Neuronal stem cell (in vitro differentiated cells): ENCODE measurements at regions not wholly inside any gene's neighbourhood (a gene's known extent, or its start where the extent isn't known, plus 50 kb on each side); places are given as distances from the start of the nearest gene placed in this dataset.

Source experiments
- DNase-seq: peaks from one replicate; pipeline ENCODE4 v3.0.0-alpha.2; 2013; ENCODE audit warnings: low spot score
- H2AFZ ChIP-seq: one replicate; pipeline ENCODE4 v1.6.1; 2013; ENCODE audit warnings: mild to moderate bottlenecking, low read length, inconsistent platforms
- H2AK5ac ChIP-seq: 2 replicates; pipeline ENCODE4 v1.6.1; 2013; ENCODE audit warnings: low read depth, mild to moderate bottlenecking, inconsistent platforms, low read length, moderate library complexity, mixed read lengths
- H2BK120ac ChIP-seq: 2 replicates; pipeline ENCODE4 v1.6.1; 2013; ENCODE audit warnings: low read depth, mild to moderate bottlenecking, inconsistent platforms, low read length, moderate library complexity, mixed read lengths
- H2BK12ac ChIP-seq: one replicate; pipeline ENCODE4 v1.6.1; 2013; ENCODE audit warnings: low read length, inconsistent platforms
- H2BK15ac ChIP-seq: 2 replicates; pipeline ENCODE4 v1.6.1; 2013; ENCODE audit warnings: mild to moderate bottlenecking, low read length, inconsistent platforms, mixed read lengths
- H2BK5ac ChIP-seq: one replicate; pipeline ENCODE4 v1.6.1; 2013; ENCODE audit warnings: inconsistent platforms, mild to moderate bottlenecking, low read length, moderate library complexity
- H3K14ac ChIP-seq: one replicate; pipeline ENCODE4 v1.6.1; 2013; ENCODE audit warnings: low read length, inconsistent platforms
- H3K18ac ChIP-seq: 2 replicates; pipeline ENCODE4 v1.6.1; 2013; ENCODE audit warnings: low read length, inconsistent platforms
- H3K23ac ChIP-seq: 2 replicates; pipeline ENCODE4 v1.6.1; 2013; ENCODE audit warnings: low read depth, mild to moderate bottlenecking, mixed read lengths, low read length, inconsistent platforms; ENCODE audit not compliant: poor library complexity
- H3K27ac ChIP-seq: replicated peaks from 3 replicates; pipeline ENCODE4 v1.5.1; 2013; ENCODE audit warnings: low read length, inconsistent platforms
- H3K27me3 ChIP-seq, 3 experiments: 2 replicates each; pipeline ENCODE4 v1.6.1; 2013; ENCODE audit warnings: low read length in 3 of 3, mild to moderate bottlenecking in 2 of 3, inconsistent platforms in 1 of 3, low read depth in 1 of 3, mixed read lengths in 1 of 3, moderate library complexity in 1 of 3; ENCODE audit not compliant: control insufficient read depth in 3 of 3, insufficient read depth in 3 of 3
- H3K36me3 ChIP-seq, 2 donors: replicated peaks in 1 of 2; 2 replicates each; pipeline ENCODE4 v1.6.1; 2013; ENCODE audit warnings: low read length in 2 of 2; ENCODE audit not compliant: control insufficient read depth in 2 of 2, insufficient read depth in 2 of 2
- H3K4ac ChIP-seq: 2 replicates; pipeline ENCODE4 v1.6.1; 2013; ENCODE audit warnings: inconsistent platforms, mild to moderate bottlenecking, low read length, moderate library complexity
- H3K4me1 ChIP-seq, 2 donors: 1 replicate in 1 of 2; 2 replicates in 1 of 2; pipeline ENCODE4 v1.6.1; 2013; ENCODE audit warnings: low read length in 2 of 2, low read depth in 1 of 2; ENCODE audit not compliant: control insufficient read depth in 2 of 2, insufficient read depth in 1 of 2
- H3K4me2 ChIP-seq: one replicate; pipeline ENCODE4 v1.6.1; 2013; ENCODE audit warnings: mild to moderate bottlenecking, low read length, inconsistent platforms; ENCODE audit not compliant: insufficient read depth, poor library complexity, severe bottlenecking
- H3K4me3 ChIP-seq, 2 donors: 2 replicates each; pipeline ENCODE4 v1.5.1; 2013; ENCODE audit warnings: low read length in 2 of 2, mild to moderate bottlenecking in 2 of 2, inconsistent platforms in 1 of 2, moderate library complexity in 1 of 2
- H3K79me1 ChIP-seq: one replicate; pipeline ENCODE4 v1.6.1; 2013; ENCODE audit warnings: low read depth, mild to moderate bottlenecking, inconsistent platforms, low read length, moderate library complexity
- H3K9ac ChIP-seq: one replicate; pipeline ENCODE4 v1.6.1; 2013; ENCODE audit warnings: mild to moderate bottlenecking, low read depth, low read length, inconsistent platforms; ENCODE audit not compliant: poor library complexity
- H3K9me3 ChIP-seq, 2 donors: replicated peaks in 1 of 2; 2 replicates each; pipeline versions ENCODE3 to v1.6.1; 2013; ENCODE audit warnings: low read length in 2 of 2, mild to moderate bottlenecking in 2 of 2, inconsistent platforms in 1 of 2, low read depth in 1 of 2, mixed read lengths in 1 of 2, moderate library complexity in 1 of 2; ENCODE audit not compliant: control insufficient read depth in 2 of 2, insufficient read depth in 1 of 2
- H4K8ac ChIP-seq: one replicate; pipeline ENCODE4 v1.6.1; 2013; ENCODE audit warnings: low read depth, mild to moderate bottlenecking, inconsistent platforms, low read length, moderate library complexity
- H4K91ac ChIP-seq: one replicate; pipeline ENCODE4 v1.6.1; 2013; ENCODE audit warnings: low read length, low read depth, mild to moderate bottlenecking, inconsistent platforms; ENCODE audit not compliant: poor library complexity
- WGBS, 2 donors: extraction: QIAGEN DNeasy Blood & Tissue Kit; methylation state at CpG; one replicate each; pipeline ENCODE4 v1.1.7; 2013; ENCODE audit warnings: missing lambda C conversion rate in 2 of 2, mixed read lengths in 1 of 2; ENCODE audit not compliant: insufficient read length in 2 of 2, insufficient replicate concordance in 1 of 2; ENCODE audit errors: extremely low coverage in 2 of 2; 5-methylcytosine and 5-hydroxymethylcytosine counted together

DNA sequence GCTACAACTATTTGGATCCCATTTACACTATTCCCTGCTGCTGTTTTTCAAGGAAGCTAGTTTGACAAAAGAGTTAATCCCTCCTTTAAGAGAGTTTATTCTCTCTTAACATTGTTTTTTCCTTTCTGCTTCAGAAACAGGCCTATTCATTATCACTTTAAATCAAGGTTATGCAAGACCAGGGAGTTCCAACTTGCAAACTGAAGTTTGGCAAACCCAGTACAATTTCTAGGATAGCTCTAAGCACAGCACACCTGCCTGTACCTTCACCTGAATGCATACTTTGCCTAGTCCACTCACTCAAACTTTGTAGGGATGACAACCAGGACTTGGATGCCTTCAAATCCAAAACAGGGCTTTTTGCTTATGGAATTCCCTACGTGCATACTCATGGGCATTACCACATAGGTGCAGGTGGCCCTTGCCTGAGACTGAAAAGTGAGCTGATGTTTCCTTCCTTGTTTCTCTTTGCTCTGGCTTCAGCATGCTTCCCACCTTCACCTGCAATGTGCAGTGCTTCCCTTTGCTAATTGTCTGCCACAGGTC is 193.8 kb upstream of the MMADHC start:
- H2BK5ac ChIP-seq = no peak overlapping the region
- H2AK5ac ChIP-seq = no peak overlapping the region
- no peak overlapping the region for H4K8ac ChIP-seq
- H2BK12ac ChIP-seq = no peak overlapping the region
- no peak overlapping the region for H2AFZ ChIP-seq
- H3K23ac ChIP-seq = no peak overlapping the region
- H3K27ac ChIP-seq = no peak overlapping the region
- peaks cover 0 to 3% of the 10 kb centered on the region in 2 donors for H3K4me1 ChIP-seq
- no peak for DNase-seq
- no peak overlapping the region for H3K4ac ChIP-seq
- no peak overlapping the region for H3K4me2 ChIP-seq
- no CpG with 5 or more reads among the region's 1 CpG for WGBS, 2 donors
- H4K91ac ChIP-seq = no peak overlapping the region
- no peak overlapping the region for H3K4me3 ChIP-seq
- H2BK120ac ChIP-seq = no peak overlapping the region
- no peak overlapping the region for H3K18ac ChIP-seq
- H3K79me1 ChIP-seq = no peaks in the 10 kb centered on the region
- peaks cover 0 to 6% of the 10 kb centered on the region in 2 donors for H3K9me3 ChIP-seq
- no peak overlapping the region for H2BK15ac ChIP-seq
- H3K36me3 ChIP-seq = no peaks in the 10 kb centered on the region
- no peak overlapping the region for H3K9ac ChIP-seq
- no peak overlapping the region for H3K14ac ChIP-seq
- no peaks in the 10 kb centered on the region for H3K27me3 ChIP-seq

DNA sequence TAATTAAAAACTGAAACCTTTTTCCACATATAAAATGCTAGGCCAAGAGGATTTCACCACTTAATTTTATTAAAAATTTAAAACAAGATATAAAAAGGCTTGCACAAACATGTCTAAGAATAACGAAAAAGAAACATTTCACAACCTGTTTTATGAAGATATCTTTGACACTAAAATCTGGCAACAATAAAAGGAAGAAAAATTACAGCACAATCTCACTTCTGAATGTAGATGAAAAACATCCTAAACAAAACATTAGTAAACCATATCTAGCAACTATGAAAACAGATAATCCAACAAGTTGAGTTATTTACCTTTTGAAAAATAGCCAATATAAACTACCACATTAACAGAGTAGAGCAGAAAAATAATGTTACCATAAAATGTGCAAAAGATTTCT is 185.4 kb upstream of the MMADHC start:
- DNase-seq = no peak
- no peak overlapping the region for H2BK12ac ChIP-seq
- H2BK120ac ChIP-seq = no peak overlapping the region
- no peaks in the 10 kb centered on the region for H3K36me3 ChIP-seq
- no peaks in the 10 kb centered on the region for H3K9me3 ChIP-seq
- H3K4ac ChIP-seq = no peak overlapping the region
- no peak overlapping the region for H4K91ac ChIP-seq
- WGBS, 2 donors = no CpG with 5 or more reads among the region's 1 CpG
- no peak overlapping the region for H3K23ac ChIP-seq
- no peak overlapping the region for H2AFZ ChIP-seq
- H3K27ac ChIP-seq = no peak overlapping the region
- H3K9ac ChIP-seq = no peak overlapping the region
- no peaks in the 10 kb centered on the region for H3K79me1 ChIP-seq
- H3K14ac ChIP-seq = no peak overlapping the region
- no peak overlapping the region for H3K4me3 ChIP-seq
- H2BK15ac ChIP-seq = no peak overlapping the region
- no peak overlapping the region for H2AK5ac ChIP-seq
- no peaks in the 10 kb centered on the region for H3K27me3 ChIP-seq
- H4K8ac ChIP-seq = no peak overlapping the region
- no peak overlapping the region for H3K4me2 ChIP-seq
- no peak overlapping the region for H2BK5ac ChIP-seq
- no peaks in the 10 kb centered on the region for H3K4me1 ChIP-seq
- H3K18ac ChIP-seq = no peak overlapping the region

DNA sequence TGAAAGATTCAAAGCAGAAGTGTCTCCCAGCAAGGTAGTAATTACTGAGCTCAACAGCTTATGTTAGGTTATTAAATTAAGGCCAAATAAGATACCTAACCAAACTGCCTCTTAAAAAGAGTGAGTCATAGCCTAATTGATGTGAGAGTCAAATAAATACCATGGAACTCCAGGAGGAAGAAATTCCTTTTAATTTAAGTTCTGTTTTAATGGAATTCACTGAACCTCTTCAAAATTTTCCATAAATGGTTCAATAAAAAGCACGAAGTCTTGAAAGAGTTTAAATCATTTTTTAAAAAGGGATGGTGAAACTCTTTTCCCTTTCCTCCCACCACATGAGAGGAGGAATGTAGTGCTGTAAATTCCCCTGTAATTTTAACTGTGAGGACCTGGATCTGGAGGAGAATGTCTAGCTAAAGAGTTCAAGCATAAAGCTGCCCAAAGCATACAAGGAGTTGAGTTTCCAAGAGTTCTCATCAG is 180.8 kb upstream of the MMADHC start:
- Histone ChIP-seq H2BK12ac (no peak overlapping the region), H3K14ac (no peak overlapping the region), H2AK5ac (no peak overlapping the region), H3K4me1 (no peaks in the 10 kb centered on the region), H2AFZ (peak overlapping the region; percentile 7), H3K4ac (no peak overlapping the region), H2BK120ac (no peak overlapping the region), H4K8ac (no peak overlapping the region), H3K27ac (no peak overlapping the region), H3K36me3 (no peaks in the 10 kb centered on the region), H3K4me3 (no peak overlapping the region), H3K4me2 (no peak overlapping the region), H2BK15ac (no peak overlapping the region), H3K9ac (no peak overlapping the region), H3K23ac (no peak overlapping the region), H3K79me1 (no peaks in the 10 kb centered on the region), H4K91ac (no peak overlapping the region), H3K18ac (no peak overlapping the region), H3K9me3 (no peaks in the 10 kb centered on the region), H3K27me3 (no peaks in the 10 kb centered on the region), H2BK5ac (no peak overlapping the region)
- no CpG with 5 or more reads among the region's 1 CpG for WGBS, 2 donors
- DNase-seq = no peak

DNA sequence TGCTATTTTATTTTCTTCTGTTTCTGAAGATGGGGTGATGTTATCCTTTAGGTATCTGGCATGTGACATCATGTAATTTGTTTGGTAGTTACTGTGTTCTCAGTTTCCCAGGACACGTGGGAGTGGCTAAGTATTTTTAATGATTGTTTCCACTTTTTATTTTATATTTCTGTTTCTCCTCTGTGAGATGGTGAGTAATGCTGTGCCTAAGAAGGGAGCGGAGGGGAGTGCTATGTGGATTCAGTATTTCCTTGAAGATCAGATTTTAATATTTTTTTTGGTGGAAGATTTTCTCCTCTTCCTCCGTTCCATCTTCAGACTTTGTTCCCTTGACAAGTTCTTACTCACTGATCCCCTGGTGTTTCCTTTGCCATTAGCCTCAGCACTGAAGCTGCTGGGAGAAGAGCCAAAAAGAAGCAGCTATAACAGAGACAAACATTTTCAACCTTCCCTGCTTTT is 180.0 kb upstream of the MMADHC start:
- no peak overlapping the region for H4K91ac ChIP-seq
- peak overlapping the region; percentile 7 for H2AFZ ChIP-seq
- H3K27ac ChIP-seq = no peak overlapping the region

More for the DNA sequence above, 180.0 kb upstream of the MMADHC start:
- Histone ChIP-seq H3K4me2 (no peak overlapping the region), H3K18ac (no peak overlapping the region), H3K4me1 (no peaks in the 10 kb centered on the region), H3K23ac (no peak overlapping the region), H4K8ac (no peak overlapping the region), H2BK15ac (no peak overlapping the region), H2AK5ac (no peak overlapping the region), H3K36me3 (no peaks in the 10 kb centered on the region), H2BK5ac (no peak overlapping the region), H3K14ac (no peak overlapping the region), H3K4ac (no peak overlapping the region), H2BK12ac (no peak overlapping the region), H3K4me3 (no peak overlapping the region), H2BK120ac (no peak overlapping the region), H3K27me3 (no peaks in the 10 kb centered on the region), H3K9ac (no peak overlapping the region), H3K79me1 (no peaks in the 10 kb centered on the region), H3K9me3 (no peaks in the 10 kb centered on the region)
- WGBS, 2 donors = no CpG with 5 or more reads among the region's 3 CpGs
- no peak for DNase-seq
